LHCN-M2 (cell line): ENCODE measurements at regions not wholly inside any gene's neighbourhood (a gene's known extent, or its start where the extent isn't known, plus 50 kb on each side); places are given as distances from the start of the nearest gene placed in this dataset.

Experiments used
- DNase-seq: peaks from one replicate; pipeline ENCODE4 v3.0.0-alpha.2; 2012; ENCODE audit warnings: low read depth

- DNase-seq, result no peak
Measured at GRCh38 chr7:9978106-9979064, 995.3 kb upstream of the PHF14 start.

DNA sequence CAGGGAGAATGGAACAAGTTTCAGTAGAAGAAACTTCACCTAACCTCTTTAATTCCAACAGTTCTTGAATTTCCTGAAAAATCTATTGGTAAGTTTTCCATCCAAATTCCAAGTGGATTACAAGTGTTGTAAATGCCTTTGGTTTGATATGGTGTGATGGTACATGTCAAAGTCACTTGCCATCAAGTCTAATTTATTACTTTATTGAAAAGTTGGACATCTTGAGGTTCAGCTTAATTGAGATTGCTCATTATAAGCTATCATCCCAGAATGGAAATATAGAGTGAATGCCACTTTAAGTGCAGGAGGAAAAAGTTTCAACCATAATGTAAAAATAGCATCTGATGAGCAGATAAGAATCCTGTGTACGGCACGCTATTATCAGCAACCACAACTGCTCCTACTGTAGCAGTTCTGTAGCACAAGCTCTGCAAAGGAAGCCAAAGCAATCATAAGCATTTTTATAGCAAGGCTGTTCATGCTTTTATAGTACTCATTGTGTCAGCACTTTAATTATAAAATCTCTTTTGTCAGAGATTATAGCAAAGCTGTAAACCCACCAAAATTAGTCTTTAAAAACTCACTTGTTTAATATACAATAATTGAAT lies 991.8 kb upstream of the PHF14 start:
- no peak for DNase-seq

DNA sequence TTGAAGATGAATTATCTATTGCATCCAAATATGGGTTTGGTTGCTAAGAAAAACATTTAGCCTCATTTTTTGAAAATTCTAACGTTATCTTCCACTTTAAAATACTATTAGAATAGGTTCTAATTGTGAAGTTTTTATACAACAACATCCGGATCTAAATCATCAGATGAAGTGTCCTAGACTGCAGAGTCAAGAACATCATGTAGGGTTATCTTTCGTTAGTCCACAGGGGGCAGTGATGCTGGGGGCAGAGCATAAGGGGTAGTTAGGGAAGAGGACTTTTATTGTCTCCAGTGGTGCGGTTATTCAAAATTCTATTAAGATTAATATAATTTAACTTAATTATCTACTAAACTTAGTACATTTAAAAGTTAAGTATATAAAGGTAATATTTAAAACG lies 990.6 kb upstream of the PHF14 start:
- DNase-seq, result no peak

DNA sequence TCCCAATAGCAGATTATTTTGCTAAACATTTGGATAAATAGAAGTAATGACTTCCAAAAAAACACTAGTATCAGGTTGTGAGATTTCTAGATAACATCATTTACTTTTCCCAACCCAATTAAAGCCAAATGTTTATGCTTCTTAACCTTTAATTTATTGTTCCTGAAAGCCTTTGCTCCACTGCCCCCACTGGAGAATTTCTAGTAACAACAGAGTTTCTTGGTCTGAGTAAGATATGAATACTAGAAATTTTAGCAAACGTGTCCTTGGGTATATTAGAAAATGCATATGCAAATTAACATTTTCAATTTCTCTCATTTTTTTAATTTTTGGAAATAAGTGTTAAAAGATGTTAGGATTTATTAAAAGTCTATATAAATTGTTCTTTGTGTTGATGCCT lies 958.0 kb upstream of the PHF14 start:
- no peak for DNase-seq

DNA sequence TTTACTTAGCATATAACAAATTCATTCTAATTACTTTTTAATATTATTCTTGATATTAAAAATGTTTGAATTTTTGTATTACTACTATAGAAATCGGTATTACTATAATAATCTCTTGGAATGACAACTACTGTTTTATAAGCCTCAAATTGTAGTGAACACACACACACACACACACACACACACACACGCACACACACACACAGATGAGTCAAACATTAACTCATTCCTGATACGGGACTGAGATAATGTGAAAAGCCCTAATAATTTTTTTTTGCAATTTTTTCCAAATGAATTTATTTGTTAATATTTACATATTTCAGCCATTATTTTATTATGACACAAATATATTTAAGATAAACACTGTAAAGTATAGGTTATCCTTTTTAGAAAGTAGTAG lies 951.2 kb upstream of the PHF14 start:
- no peak for DNase-seq

- DNase-seq, result no peak
Measured at GRCh38 chr7:10022957-10023356, 950.7 kb upstream of the PHF14 start.

- DNase-seq, result no peak
Measured at GRCh38 chr7:10034843-10035556, 938.7 kb upstream of the PHF14 start.

- DNase-seq, result no peak
Measured at GRCh38 chr7:10036693-10037092, 937.0 kb upstream of the PHF14 start.

DNA sequence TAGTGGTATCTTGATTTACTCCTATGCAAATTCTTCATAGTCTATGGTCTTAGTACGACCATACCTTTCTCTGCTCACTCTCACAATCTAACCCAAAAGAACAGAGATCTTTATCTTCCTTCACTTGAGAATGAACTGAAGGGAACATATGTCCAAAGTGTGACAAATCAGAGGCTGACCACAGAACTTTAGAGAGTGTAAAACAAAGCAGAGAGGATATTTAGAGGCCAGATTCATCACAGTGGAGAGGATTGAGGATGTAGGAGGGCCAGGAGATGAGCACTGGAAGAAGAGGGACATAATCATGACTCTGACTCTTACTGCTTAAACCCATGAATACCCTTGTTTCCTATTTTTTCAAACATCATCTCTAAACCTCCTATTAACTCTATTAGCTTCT lies 935.3 kb upstream of the PHF14 start:
- no peak for DNase-seq

DNA sequence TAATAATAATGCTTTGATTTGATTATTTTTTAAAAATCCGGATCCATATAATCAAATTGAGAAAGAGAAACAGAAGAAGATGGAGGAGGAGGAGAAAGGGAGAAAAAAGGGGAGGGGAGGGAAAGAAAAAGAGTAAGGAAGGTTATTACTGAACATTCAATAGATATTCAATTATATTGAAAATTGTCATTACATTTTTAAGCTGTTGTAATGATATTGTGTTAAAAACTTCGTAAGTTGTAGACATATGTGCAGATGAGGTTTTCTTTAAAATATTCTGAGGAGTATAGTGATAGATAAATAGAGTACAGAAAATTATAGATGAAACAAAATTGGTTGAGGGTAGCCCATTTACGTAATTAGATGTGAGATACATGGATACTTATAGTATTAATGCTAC lies 933.0 kb upstream of the PHF14 start:
- DNase-seq, result no peak

DNA sequence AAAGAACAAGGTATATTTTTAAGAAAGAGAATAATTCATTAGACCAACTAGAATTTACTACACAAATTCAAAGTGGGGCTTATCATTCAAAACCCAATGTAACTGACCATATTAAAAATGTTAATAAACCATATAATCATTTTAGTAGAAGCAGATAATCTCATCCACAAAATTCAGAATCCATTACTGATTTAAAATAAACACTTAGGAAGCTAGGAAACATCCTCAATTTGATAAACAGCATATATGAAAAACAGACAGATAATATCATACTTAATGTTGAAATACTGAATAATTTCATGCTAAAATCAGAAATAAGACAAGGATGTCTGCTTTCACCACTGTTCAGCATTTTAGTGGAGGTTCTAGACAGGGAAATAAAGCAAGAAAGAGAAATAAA lies 902.8 kb upstream of the PHF14 start:
- no peak for DNase-seq

DNA sequence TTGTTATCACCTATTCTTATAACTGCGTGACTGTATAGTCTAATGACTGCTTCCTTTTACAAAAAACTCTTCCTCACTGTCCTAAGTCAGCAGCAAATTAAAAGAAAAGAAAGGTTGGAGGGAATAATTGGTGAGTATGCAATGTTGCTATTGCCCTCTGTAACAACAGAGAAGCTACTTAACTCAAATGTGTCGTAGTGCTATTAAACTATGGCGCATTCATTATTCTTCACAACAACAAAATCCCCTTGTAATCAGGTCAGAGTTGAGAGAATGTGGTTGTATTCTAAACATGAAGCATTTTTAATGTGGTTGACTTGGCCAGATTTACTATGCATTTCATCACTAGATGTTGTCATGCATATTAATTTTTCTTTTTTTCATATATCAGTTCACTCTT lies 897.8 kb upstream of the PHF14 start:
- no peak for DNase-seq

- DNase-seq, result no peak
Measured at GRCh38 chr7:10076660-10077300, 896.9 kb upstream of the PHF14 start.

DNA sequence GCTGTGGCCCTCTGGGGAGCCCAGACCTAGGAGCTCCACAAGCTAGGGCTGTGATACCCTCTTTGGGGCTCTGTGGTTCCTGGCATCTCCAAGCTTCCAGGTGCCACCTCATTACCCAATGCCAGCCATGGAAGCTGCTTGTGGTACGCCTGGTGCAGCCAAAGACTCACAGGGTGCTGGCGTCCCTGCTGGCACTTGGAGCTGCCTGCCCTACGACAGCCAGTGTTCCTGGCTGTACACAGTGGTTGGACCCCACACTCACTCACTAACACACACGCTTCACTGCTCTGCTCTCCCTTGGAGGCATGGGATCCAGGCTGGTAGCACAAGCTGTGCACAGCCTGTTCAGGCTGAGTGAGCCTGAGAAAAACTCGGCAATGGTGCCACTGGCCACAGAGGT lies 894.1 kb upstream of the PHF14 start:
- DNase-seq, result no peak

- DNase-seq, result no peak
Measured at GRCh38 chr7:10082896-10083295, 890.8 kb upstream of the PHF14 start.

GRCh38 chr7:10083766-10084165 lies 889.9 kb upstream of the PHF14 start:
- DNase-seq, result no peak

DNA sequence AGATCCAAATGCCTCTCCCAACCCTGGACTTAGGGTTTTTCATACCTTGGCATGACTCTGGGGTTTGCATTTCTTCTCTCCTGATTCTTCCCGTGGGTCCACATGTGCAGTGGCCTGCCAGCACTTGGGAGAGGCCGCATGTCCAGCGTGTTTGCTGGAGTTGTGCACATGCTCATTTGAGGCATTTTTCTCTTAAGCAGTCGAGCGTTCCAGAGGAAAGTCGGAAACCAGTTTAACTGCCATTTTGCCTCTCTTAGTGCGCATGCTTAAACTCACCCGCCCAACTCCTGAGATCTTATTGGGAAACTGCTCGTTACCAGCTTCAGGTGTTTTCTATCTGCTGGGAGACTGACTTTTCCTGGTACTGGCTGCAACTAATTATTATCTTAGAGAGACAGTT lies 888.4 kb upstream of the PHF14 start:
- DNase-seq, result no peak

DNA sequence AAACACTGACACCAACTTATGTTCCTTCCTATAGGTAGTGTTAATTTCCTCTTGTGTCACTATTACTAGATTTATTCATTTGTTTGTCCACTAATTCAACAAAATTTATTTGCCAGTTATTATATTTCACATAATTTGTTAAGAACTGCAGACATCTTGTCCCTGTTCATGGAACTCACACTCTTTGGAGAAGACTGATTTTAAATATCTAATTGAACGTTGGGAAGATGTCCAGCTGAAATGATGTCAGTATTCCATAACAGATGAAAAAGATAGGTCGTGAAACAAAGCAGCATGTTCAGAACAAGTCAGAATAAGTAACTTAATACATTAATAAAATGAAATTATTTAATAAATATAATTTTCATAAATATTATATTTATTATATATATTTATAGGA lies 873.1 kb upstream of the PHF14 start:
- no peak for DNase-seq

DNA sequence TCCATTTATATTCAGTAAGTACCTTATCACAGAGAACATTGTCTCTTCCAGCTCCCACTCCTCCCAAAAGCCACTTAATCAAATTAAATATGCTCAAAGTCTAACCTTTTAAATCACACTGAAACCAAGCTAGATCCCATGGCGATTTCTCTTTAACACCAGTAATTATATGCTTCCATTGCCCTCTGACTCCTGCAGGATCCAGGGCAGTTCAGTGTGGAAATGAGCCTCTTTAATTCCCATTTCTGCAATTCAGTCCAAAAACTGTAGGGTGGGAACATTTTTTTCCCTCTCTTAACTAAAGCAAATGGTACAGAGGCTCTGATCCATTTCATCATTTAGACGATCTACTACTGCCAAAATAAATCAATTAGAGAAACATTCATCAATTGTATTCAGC lies 872.3 kb upstream of the PHF14 start:
- DNase-seq, result no peak

DNA sequence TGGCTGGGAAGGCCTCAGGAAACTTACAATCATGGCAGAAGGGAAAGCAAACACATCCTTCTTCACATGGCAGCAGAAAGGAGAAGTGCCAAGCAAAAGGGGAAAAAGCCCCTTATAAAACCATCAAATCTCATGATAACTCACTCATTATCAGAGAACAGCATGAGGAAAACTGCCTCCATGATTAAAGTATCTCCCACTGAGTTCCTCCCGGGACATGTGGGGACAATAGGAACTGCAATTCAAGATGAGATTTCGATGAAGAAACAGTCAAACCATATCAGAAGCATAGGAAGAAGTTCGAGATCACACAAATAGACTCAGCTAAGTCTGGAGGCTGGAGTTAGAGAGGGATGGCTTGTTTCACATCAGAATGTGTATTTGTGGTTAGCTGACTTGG lies 869.4 kb upstream of the PHF14 start:
- no peak for DNase-seq

DNA sequence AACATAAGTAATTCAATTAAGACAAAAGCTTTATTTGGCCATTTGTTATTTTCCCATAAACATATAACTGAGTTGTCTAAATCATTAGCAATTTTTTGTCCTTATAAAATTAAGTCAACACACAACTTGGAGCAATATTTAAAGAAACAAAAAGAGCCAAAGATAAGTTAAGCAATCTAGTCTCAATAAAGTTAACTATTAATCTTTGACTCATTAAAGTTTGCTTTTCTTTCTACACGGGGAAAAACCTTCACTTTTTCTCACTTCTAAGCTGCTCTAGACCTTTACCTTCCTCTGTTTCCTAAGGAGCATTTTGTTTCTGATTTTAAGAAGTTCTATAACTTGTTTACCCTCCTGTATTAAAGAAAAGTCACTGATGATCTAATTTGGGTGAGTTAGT lies 867.1 kb upstream of the PHF14 start:
- DNase-seq, result no peak

GRCh38 chr7:10116511-10116910 lies 857.2 kb upstream of the PHF14 start:
- no peak for DNase-seq
